ENCODE measurements at regions not wholly inside any gene's neighbourhood (a gene's known extent, or its start where the extent isn't known, plus 50 kb on each side); places are given as distances from the start of the nearest gene placed in this dataset.

DNA sequence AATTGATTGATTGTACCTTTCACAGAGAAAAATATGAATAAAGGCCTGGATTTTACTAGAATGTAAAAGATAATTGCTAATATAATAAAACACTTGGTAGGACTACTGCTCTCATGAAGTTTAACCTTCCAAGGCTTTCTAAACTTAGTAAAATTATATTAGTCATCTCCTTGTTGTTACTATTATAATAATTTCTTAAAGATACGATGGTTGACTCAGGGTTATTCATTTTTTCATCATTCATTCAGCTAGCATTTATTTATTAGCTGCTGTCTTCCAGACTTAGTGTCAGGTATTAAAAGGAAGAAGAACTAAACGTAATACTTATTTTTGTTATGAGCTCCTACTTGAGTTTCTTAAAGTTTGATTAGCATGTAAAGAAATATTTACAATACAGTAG lies 771.6 kb upstream of the NR2F2 start:
- H3K79me2 ChIP-seq (replicated peaks; ENCODE audit: insufficient read depth) = no peaks in the 10 kb centered on the region
- no peak overlapping the region for H3K27ac Mint-ChIP-seq
- H3K4me2 ChIP-seq = no peak overlapping the region
- no peaks in the 10 kb centered on the region for H3K36me3 Mint-ChIP-seq (ENCODE audit: low read depth)
- H3K4me1 Mint-ChIP-seq = peaks cover 13% of the 10 kb centered on the region; the same call in 2 of the 3 replicates
- H3K27me3 ChIP-seq (ENCODE audit: insufficient read depth) = no peaks in the 10 kb centered on the region
- TF ChIP-seq EZH2phosphoT487 (IDR thresholded peaks at IDR 0.05; ENCODE audit: unreplicated experiment) = no peak
- TF ChIP-seq, protein P1, sequence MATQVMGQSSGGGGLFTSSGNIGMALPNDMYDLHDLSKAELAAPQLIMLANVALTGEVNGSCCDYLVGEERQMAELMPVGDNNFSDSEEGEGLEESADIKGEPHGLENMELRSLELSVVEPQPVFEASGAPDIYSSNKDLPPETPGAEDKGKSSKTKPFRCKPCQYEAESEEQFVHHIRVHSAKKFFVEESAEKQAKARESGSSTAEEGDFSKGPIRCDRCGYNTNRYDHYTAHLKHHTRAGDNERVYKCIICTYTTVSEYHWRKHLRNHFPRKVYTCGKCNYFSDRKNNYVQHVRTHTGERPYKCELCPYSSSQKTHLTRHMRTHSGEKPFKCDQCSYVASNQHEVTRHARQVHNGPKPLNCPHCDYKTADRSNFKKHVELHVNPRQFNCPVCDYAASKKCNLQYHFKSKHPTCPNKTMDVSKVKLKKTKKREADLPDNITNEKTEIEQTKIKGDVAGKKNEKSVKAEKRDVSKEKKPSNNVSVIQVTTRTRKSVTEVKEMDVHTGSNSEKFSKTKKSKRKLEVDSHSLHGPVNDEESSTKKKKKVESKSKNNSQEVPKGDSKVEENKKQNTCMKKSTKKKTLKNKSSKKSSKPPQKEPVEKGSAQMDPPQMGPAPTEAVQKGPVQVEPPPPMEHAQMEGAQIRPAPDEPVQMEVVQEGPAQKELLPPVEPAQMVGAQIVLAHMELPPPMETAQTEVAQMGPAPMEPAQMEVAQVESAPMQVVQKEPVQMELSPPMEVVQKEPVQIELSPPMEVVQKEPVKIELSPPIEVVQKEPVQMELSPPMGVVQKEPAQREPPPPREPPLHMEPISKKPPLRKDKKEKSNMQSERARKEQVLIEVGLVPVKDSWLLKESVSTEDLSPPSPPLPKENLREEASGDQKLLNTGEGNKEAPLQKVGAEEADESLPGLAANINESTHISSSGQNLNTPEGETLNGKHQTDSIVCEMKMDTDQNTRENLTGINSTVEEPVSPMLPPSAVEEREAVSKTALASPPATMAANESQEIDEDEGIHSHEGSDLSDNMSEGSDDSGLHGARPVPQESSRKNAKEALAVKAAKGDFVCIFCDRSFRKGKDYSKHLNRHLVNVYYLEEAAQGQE (IDR thresholded peaks at IDR 0.05; ENCODE audit: unreplicated experiment) = no peak
- no peak for TF ChIP-seq STAT1 (IDR thresholded peaks at IDR 0.05; ENCODE audit: unreplicated experiment)
- no peak for TF ChIP-seq POLR2AphosphoS5 (IDR thresholded peaks at IDR 0.05; ENCODE audit: low read depth)
- TF ChIP-seq NANOG (IDR thresholded peaks at IDR 0.05; ENCODE audit: borderline replicate concordance) = no peak
- no peak for TF ChIP-seq CREB1 (CRISPR knock-in tag; IDR thresholded peaks at IDR 0.05; ENCODE audit: low read depth)
- TF ChIP-seq, protein P2, sequence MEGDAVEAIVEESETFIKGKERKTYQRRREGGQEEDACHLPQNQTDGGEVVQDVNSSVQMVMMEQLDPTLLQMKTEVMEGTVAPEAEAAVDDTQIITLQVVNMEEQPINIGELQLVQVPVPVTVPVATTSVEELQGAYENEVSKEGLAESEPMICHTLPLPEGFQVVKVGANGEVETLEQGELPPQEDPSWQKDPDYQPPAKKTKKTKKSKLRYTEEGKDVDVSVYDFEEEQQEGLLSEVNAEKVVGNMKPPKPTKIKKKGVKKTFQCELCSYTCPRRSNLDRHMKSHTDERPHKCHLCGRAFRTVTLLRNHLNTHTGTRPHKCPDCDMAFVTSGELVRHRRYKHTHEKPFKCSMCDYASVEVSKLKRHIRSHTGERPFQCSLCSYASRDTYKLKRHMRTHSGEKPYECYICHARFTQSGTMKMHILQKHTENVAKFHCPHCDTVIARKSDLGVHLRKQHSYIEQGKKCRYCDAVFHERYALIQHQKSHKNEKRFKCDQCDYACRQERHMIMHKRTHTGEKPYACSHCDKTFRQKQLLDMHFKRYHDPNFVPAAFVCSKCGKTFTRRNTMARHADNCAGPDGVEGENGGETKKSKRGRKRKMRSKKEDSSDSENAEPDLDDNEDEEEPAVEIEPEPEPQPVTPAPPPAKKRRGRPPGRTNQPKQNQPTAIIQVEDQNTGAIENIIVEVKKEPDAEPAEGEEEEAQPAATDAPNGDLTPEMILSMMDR (conservative IDR thresholded peaks at IDR 0.05; ENCODE audit: low read depth in 2 of 2) = no peak
- no peak for TF ChIP-seq JUNB (IDR thresholded peaks at IDR 0.05; ENCODE audit: unreplicated experiment)
- TF ChIP-seq, protein P3, sequence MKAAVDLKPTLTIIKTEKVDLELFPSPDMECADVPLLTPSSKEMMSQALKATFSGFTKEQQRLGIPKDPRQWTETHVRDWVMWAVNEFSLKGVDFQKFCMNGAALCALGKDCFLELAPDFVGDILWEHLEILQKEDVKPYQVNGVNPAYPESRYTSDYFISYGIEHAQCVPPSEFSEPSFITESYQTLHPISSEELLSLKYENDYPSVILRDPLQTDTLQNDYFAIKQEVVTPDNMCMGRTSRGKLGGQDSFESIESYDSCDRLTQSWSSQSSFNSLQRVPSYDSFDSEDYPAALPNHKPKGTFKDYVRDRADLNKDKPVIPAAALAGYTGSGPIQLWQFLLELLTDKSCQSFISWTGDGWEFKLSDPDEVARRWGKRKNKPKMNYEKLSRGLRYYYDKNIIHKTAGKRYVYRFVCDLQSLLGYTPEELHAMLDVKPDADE (IDR thresholded peaks at IDR 0.05) = no peak
- 0 out of 2 replicates have a peak, but pooled peaks cover 7% of the 10 kb centered on the region for H3K4me1 ChIP-seq (ENCODE audit: insufficient read depth)
- no peaks in the 10 kb centered on the region for H3K9me2 ChIP-seq (ENCODE audit: insufficient read depth)
- DNase-seq (ENCODE audit: low spot score) = no peak
- no peak overlapping the region for H3K4me3 ChIP-seq
- H2AFZ ChIP-seq = no peak overlapping the region
- no peak overlapping the region for H3K4me3 Mint-ChIP-seq
- no peak overlapping the region for H3K27ac ChIP-seq (ENCODE audit: low read depth)
- peaks cover 3% of the 10 kb centered on the region for H3K27me3 Mint-ChIP-seq (ENCODE audit: insufficient read depth, low read depth, poor library complexity)
- no peaks in the 10 kb centered on the region for H4K20me1 ChIP-seq (replicated peaks; ENCODE audit: insufficient read depth)
- H3K36me3 ChIP-seq (ENCODE audit: insufficient read depth) = no peaks in the 10 kb centered on the region
- H3F3A ChIP-seq (replicated peaks; ENCODE audit: low read depth) = no peaks in the 10 kb centered on the region
- ATAC-seq = no peak
- H3K9me3 Mint-ChIP-seq = no peaks in the 10 kb centered on the region

DNA sequence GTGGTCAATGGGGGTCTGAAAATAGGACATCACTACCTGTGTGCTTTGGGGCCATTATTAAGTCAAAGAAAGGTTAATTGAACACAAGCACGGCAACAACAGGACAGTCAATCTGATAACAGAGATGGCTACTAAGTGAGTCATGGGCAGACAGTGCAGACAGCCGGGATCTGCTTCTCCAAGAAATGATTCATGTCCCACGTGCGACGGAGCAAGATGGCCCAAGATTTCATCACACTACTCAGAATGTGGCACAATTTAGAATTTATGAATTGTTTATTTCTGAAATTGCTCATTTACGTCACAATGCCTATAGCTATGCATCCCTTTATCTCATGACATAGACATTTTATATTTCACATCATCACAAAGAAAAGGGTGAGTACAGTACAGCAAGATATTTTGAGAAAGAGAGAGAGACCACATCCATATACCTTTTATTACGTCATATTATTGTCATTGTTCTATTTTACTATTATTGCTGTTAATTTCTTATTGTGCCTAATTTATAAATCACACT lies 770.6 kb upstream of the NR2F2 start:
- no peaks in the 10 kb centered on the region for H3K79me2 ChIP-seq (replicated peaks; ENCODE audit: insufficient read depth)
- no peak for DNase-seq (ENCODE audit: low spot score)
- Mint-ChIP-seq H3K4me1 (peaks cover 13% of the 10 kb centered on the region; the same call in 2 of the 3 replicates), H3K27me3 (ENCODE audit: insufficient read depth, low read depth, poor library complexity) (peaks cover 3% of the 10 kb centered on the region), H3K27ac (no peak overlapping the region), H3K36me3 (ENCODE audit: low read depth) (no peaks in the 10 kb centered on the region), H3K4me3 (no peak overlapping the region), H3K9me3 (no peaks in the 10 kb centered on the region)
- no peaks in the 10 kb centered on the region for H3K27me3 ChIP-seq (ENCODE audit: insufficient read depth)
- H2AFZ ChIP-seq = no peak overlapping the region
- no peaks in the 10 kb centered on the region for H4K20me1 ChIP-seq (replicated peaks; ENCODE audit: insufficient read depth)
- H3K4me2 ChIP-seq = no peak overlapping the region
- H3K4me3 ChIP-seq = no peak overlapping the region
- H3K36me3 ChIP-seq (ENCODE audit: insufficient read depth) = no peaks in the 10 kb centered on the region
- H3K9me2 ChIP-seq (ENCODE audit: insufficient read depth) = no peaks in the 10 kb centered on the region
- no peaks in the 10 kb centered on the region for H3F3A ChIP-seq (replicated peaks; ENCODE audit: low read depth)
- no peak overlapping the region for H3K27ac ChIP-seq (ENCODE audit: low read depth)
- H3K4me1 ChIP-seq (ENCODE audit: insufficient read depth) = 0 out of 2 replicates have a peak, but pooled peaks cover 7% of the 10 kb centered on the region
- no peak for ATAC-seq
- TF ChIP-seq STAT1 (IDR thresholded peaks at IDR 0.05; ENCODE audit: unreplicated experiment) (no peak), CREB1 (CRISPR knock-in tag; IDR thresholded peaks at IDR 0.05; ENCODE audit: low read depth) (no peak), EZH2phosphoT487 (IDR thresholded peaks at IDR 0.05; ENCODE audit: unreplicated experiment) (no peak), NANOG (IDR thresholded peaks at IDR 0.05; ENCODE audit: borderline replicate concordance) (no peak), ZNF114 (CRISPR knock-in tag; IDR thresholded peaks at IDR 0.05) (no peak), EZH2 (IDR thresholded peaks at IDR 0.05; ENCODE audit: low read depth, unreplicated experiment) (no peak)
- TF ChIP-seq, protein P3 (IDR thresholded peaks at IDR 0.05) = no peak
